Parathyroid adenoma (tissue), 2 donors: ENCODE measurements at regions not wholly inside any gene's neighbourhood (a gene's known extent, or its start where the extent isn't known, plus 50 kb on each side); places are given as distances from the start of the nearest gene placed in this dataset.

Source experiments
- H2AFZ ChIP-seq: fragments of 300-600 bp; sonication (generic); one replicate; pipeline ENCODE4 v1.7.0; 2017; ENCODE audit warnings: antibody characterized with exemption, mild to moderate bottlenecking
- H3K27ac ChIP-seq: fragments of 300-600 bp; sonication (generic); one replicate; pipeline ENCODE4 v1.7.0; 2017
- H3K27me3 ChIP-seq: fragments of 300-600 bp; sonication (generic); one replicate; pipeline ENCODE4 v1.7.0; 2017; ENCODE audit warnings: low read length; ENCODE audit not compliant: control insufficient read depth, insufficient read depth
- H3K36me3 ChIP-seq: fragments of 300-600 bp; sonication (generic); one replicate; pipeline ENCODE4 v1.7.0; 2017; ENCODE audit warnings: low read length; ENCODE audit not compliant: control insufficient read depth, insufficient read depth
- H3K4me1 ChIP-seq: fragments of 300-600 bp; sonication (generic); one replicate; pipeline ENCODE4 v1.7.0; 2017; ENCODE audit warnings: control low read depth
- H3K4me2 ChIP-seq: fragments of 300-600 bp; sonication (generic); one replicate; pipeline ENCODE4 v1.7.0; 2017; ENCODE audit warnings: low read length
- H3K4me3 ChIP-seq: fragments of 300-600 bp; sonication (generic); one replicate; pipeline ENCODE4 v1.7.0; 2017; ENCODE audit warnings: low read depth, low read length
- H3K79me2 ChIP-seq: fragments of 300-600 bp; sonication (generic); one replicate; pipeline ENCODE4 v1.7.0; 2017; ENCODE audit warnings: control low read depth
- H3K9ac ChIP-seq: fragments of 300-600 bp; sonication (generic); one replicate; pipeline ENCODE4 v1.7.0; 2017; ENCODE audit warnings: mild to moderate bottlenecking
- H3K9me3 ChIP-seq: fragments of 300-600 bp; sonication (generic); one replicate; pipeline ENCODE4 v1.7.0; 2017; ENCODE audit warnings: low read length; ENCODE audit not compliant: control insufficient read depth
- CTCF ChIP-seq: fragments of 300-600 bp; sonication (generic); IDR thresholded peaks from one replicate; pipeline ENCODE4 v1.7.0; 2017; ENCODE audit warnings: antibody characterized with exemption, mild to moderate bottlenecking
- donor health status: primary hyperparathyroidism.

- H3K27ac ChIP-seq, result no peak overlapping the region
- no peaks in the 10 kb centered on the region for H3K79me2 ChIP-seq
- no peaks in the 10 kb centered on the region for H3K4me1 ChIP-seq
- no peak for TF ChIP-seq CTCF
- no peaks in the 10 kb centered on the region for H3K27me3 ChIP-seq
- H3K4me2 ChIP-seq, result no peak overlapping the region
- no peaks in the 10 kb centered on the region for H3K36me3 ChIP-seq
- H3K9me3 ChIP-seq, result no peaks in the 10 kb centered on the region
- no peak overlapping the region for H2AFZ ChIP-seq
- no peak overlapping the region for H3K9ac ChIP-seq
- no peak overlapping the region for H3K4me3 ChIP-seq
Observed at GRCh38 chr9:115794921-115795475, 358.6 kb upstream of the PAPPA start.

- no peaks in the 10 kb centered on the region for H3K4me1 ChIP-seq
- no peak overlapping the region for H2AFZ ChIP-seq
- H3K27me3 ChIP-seq, result no peaks in the 10 kb centered on the region
- no peak for TF ChIP-seq CTCF
- no peaks in the 10 kb centered on the region for H3K9me3 ChIP-seq
- H3K9ac ChIP-seq, result no peak overlapping the region
- H3K4me2 ChIP-seq, result no peak overlapping the region
- no peaks in the 10 kb centered on the region for H3K36me3 ChIP-seq
- H3K79me2 ChIP-seq, result no peaks in the 10 kb centered on the region
- no peak overlapping the region for H3K27ac ChIP-seq
- no peak overlapping the region for H3K4me3 ChIP-seq
Observed at GRCh38 chr9:115799734-115800133, 353.9 kb upstream of the PAPPA start.

- H3K4me2 ChIP-seq, result no peak overlapping the region
- H3K4me3 ChIP-seq, result no peak overlapping the region
Observed at GRCh38 chr9:115804206-115804605, 349.4 kb upstream of the PAPPA start.

GRCh38 chr9:115808108-115808507 is 345.5 kb upstream of the PAPPA start:
- H3K4me2 ChIP-seq, result no peak overlapping the region
- no peaks in the 10 kb centered on the region for H3K27me3 ChIP-seq
- no peaks in the 10 kb centered on the region for H3K4me1 ChIP-seq
- no peaks in the 10 kb centered on the region for H3K36me3 ChIP-seq
- H3K4me3 ChIP-seq, result no peak overlapping the region
- no peaks in the 10 kb centered on the region for H3K9me3 ChIP-seq
- no peak overlapping the region for H2AFZ ChIP-seq
- no peak for TF ChIP-seq CTCF
- no peaks in the 10 kb centered on the region for H3K79me2 ChIP-seq
- H3K27ac ChIP-seq, result no peak overlapping the region
- no peak overlapping the region for H3K9ac ChIP-seq

More at GRCh38 chr9:115804206-115804605, 349.4 kb upstream of the PAPPA start:
- H3K36me3 ChIP-seq, result no peaks in the 10 kb centered on the region
- H3K27me3 ChIP-seq, result no peaks in the 10 kb centered on the region
- H2AFZ ChIP-seq, result no peak overlapping the region
- H3K79me2 ChIP-seq, result no peaks in the 10 kb centered on the region
- no peak overlapping the region for H3K9ac ChIP-seq
- H3K9me3 ChIP-seq, result no peaks in the 10 kb centered on the region
- H3K4me1 ChIP-seq, result no peaks in the 10 kb centered on the region
- no peak for TF ChIP-seq CTCF
- H3K27ac ChIP-seq, result no peak overlapping the region

- no peak overlapping the region for H3K4me2 ChIP-seq
- H3K27ac ChIP-seq, result no peak overlapping the region
- H2AFZ ChIP-seq, result no peak overlapping the region
- H3K4me3 ChIP-seq, result no peak overlapping the region
- no peaks in the 10 kb centered on the region for H3K79me2 ChIP-seq
- TF ChIP-seq CTCF, result no peak
- H3K36me3 ChIP-seq, result no peaks in the 10 kb centered on the region
- H3K9ac ChIP-seq, result no peak overlapping the region
- no peaks in the 10 kb centered on the region for H3K4me1 ChIP-seq
- H3K9me3 ChIP-seq, result no peaks in the 10 kb centered on the region
- no peaks in the 10 kb centered on the region for H3K27me3 ChIP-seq
Observed at GRCh38 chr9:115808695-115809094, 344.9 kb upstream of the PAPPA start.
